ENCODE measurements at regions not wholly inside any gene's neighbourhood (a gene's known extent, or its start where the extent isn't known, plus 50 kb on each side); places are given as distances from the start of the nearest gene placed in this dataset.

DNA sequence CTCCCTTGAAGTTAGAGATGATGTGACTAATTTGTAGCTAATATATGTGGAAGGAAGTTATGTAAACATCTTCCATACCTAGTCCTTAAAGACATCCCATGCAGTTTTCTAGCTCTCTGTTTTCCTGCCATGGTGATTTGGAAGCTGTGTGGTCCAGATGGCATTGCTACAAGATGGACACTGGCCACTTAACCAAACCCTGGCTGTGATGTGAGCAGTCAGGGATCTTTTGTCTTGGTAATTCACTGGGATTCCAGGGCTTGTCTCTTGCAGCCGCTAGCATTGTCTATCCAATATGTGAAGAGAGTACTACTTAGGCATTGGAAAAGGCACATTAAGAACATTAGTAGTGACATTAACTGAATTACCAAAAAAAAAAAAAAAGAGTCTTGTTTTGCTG lies 139.9 kb upstream of the DOCK10 start:
- TF ChIP-seq, protein P1, sequence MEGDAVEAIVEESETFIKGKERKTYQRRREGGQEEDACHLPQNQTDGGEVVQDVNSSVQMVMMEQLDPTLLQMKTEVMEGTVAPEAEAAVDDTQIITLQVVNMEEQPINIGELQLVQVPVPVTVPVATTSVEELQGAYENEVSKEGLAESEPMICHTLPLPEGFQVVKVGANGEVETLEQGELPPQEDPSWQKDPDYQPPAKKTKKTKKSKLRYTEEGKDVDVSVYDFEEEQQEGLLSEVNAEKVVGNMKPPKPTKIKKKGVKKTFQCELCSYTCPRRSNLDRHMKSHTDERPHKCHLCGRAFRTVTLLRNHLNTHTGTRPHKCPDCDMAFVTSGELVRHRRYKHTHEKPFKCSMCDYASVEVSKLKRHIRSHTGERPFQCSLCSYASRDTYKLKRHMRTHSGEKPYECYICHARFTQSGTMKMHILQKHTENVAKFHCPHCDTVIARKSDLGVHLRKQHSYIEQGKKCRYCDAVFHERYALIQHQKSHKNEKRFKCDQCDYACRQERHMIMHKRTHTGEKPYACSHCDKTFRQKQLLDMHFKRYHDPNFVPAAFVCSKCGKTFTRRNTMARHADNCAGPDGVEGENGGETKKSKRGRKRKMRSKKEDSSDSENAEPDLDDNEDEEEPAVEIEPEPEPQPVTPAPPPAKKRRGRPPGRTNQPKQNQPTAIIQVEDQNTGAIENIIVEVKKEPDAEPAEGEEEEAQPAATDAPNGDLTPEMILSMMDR (IDR thresholded peaks at IDR 0.05; ENCODE audit: extremely low read depth in 1 of 2, insufficient read depth in 1 of 2, low read depth in 1 of 2, low read length in 2 of 2), result no peak
- TF ChIP-seq POLR2A (IDR thresholded peaks at IDR 0.05; ENCODE audit: low read depth, low read length) (no peak), POLR2AphosphoS5 (IDR thresholded peaks at IDR 0.05; ENCODE audit: insufficient read depth, low read depth, low read length) (no peak), MAX (IDR thresholded peaks at IDR 0.05; ENCODE audit: insufficient read depth, insufficient read length) (no peak), JUN (IDR thresholded peaks at IDR 0.05; ENCODE audit: borderline replicate concordance, insufficient read depth, insufficient read length, low read depth) (no peak)

Data from endothelial cell of umbilical vein (primary cell).